Nephron progenitor cell (in vitro differentiated cells): ENCODE measurements at regions not wholly inside any gene's neighbourhood (a gene's known extent, or its start where the extent isn't known, plus 50 kb on each side); places are given as distances from the start of the nearest gene placed in this dataset.
A peak's percentile ranks its signal among the peaks of the same experiment; 100 is the strongest.

Source experiments
- DNase-seq: peaks from one replicate; pipeline ENCODE4 v3.0.0; 2021
- H3K27ac Mint-ChIP-seq: 2 replicates; pipeline ENCODE4 v1.8.0; 2021; ENCODE audit warnings: mild to moderate bottlenecking, moderate library complexity, mixed read lengths
- H3K27me3 Mint-ChIP-seq: 2 replicates; pipeline ENCODE4 v1.8.0; 2021; ENCODE audit warnings: mild to moderate bottlenecking, low read depth, mixed read lengths; ENCODE audit not compliant: poor library complexity
- H3K36me3 Mint-ChIP-seq: 2 replicates; pipeline ENCODE4 v1.8.0; 2021; ENCODE audit warnings: low read depth, mixed read lengths
- H3K4me1 Mint-ChIP-seq: 2 replicates; pipeline ENCODE4 v1.8.0; 2021; ENCODE audit warnings: mixed read lengths
- H3K4me3 Mint-ChIP-seq: 2 replicates; pipeline ENCODE4 v1.8.0; 2021; ENCODE audit warnings: mild to moderate bottlenecking, moderate library complexity, mixed read lengths
- H3K9me3 Mint-ChIP-seq: 2 replicates; pipeline ENCODE4 v1.8.0; 2021; ENCODE audit warnings: mild to moderate bottlenecking, moderate library complexity, mixed read lengths
- CTCF ChIP-seq: fragments of 200-600 bp; sonication (generic); IDR thresholded peaks from 2 replicates; pipeline ENCODE4 v1.5.0; 2021; ENCODE audit warnings: antibody characterized with exemption

- Mint-ChIP-seq H3K36me3 (no peaks in the 10 kb centered on the region), H3K9me3 (peaks cover 20% of the 10 kb centered on the region), H3K27ac (no peak overlapping the region), H3K27me3 (no peaks in the 10 kb centered on the region), H3K4me3 (no peak overlapping the region), H3K4me1 (peaks cover 4% of the 10 kb centered on the region)
- no peak for DNase-seq
- no peak for TF ChIP-seq CTCF
These were observed 402.4 kb upstream of the CYRIA start for GRCh38 chr2:17068021-17068420.

GRCh38 chr2:17065536-17065935 is 399.9 kb upstream of the CYRIA start:
- no peak for DNase-seq
- peaks cover 4% of the 10 kb centered on the region for H3K9me3 Mint-ChIP-seq
- no peak overlapping the region for H3K4me3 Mint-ChIP-seq

GRCh38 chr2:17061028-17061427 is 395.4 kb upstream of the CYRIA start:
- H3K27ac Mint-ChIP-seq: no peak overlapping the region
- H3K4me1 Mint-ChIP-seq: peaks cover 5% of the 10 kb centered on the region
- no peak for DNase-seq
- H3K36me3 Mint-ChIP-seq: no peaks in the 10 kb centered on the region
- TF ChIP-seq CTCF: no peak
- H3K4me3 Mint-ChIP-seq: no peak overlapping the region
- no peaks in the 10 kb centered on the region for H3K9me3 Mint-ChIP-seq
- no peaks in the 10 kb centered on the region for H3K27me3 Mint-ChIP-seq

More at GRCh38 chr2:17065536-17065935, 399.9 kb upstream of the CYRIA start:
- Mint-ChIP-seq H3K27me3 (no peaks in the 10 kb centered on the region), H3K4me1 (peaks cover 4% of the 10 kb centered on the region), H3K36me3 (no peaks in the 10 kb centered on the region), H3K27ac (no peak overlapping the region)
- TF ChIP-seq CTCF: no peak

GRCh38 chr2:17059458-17059857 is 393.8 kb upstream of the CYRIA start:
- Mint-ChIP-seq H3K4me1 (peaks cover 5% of the 10 kb centered on the region), H3K27me3 (no peaks in the 10 kb centered on the region), H3K9me3 (no peaks in the 10 kb centered on the region), H3K27ac (no peak overlapping the region), H3K36me3 (no peaks in the 10 kb centered on the region), H3K4me3 (no peak overlapping the region)
- no peak for TF ChIP-seq CTCF
- DNase-seq: no peak

- Mint-ChIP-seq H3K27ac (peak overlapping the region; percentile 8), H3K4me1 (peaks cover 5% of the 10 kb centered on the region), H3K4me3 (no peak overlapping the region), H3K36me3 (no peaks in the 10 kb centered on the region), H3K9me3 (no peaks in the 10 kb centered on the region), H3K27me3 (no peaks in the 10 kb centered on the region)
- no peak for DNase-seq
- TF ChIP-seq CTCF: no peak
These were observed 393.3 kb upstream of the CYRIA start for GRCh38 chr2:17058772-17059402.
